ENCODE measurements at regions not wholly inside any gene's neighbourhood (a gene's known extent, or its start where the extent isn't known, plus 50 kb on each side); places are given as distances from the start of the nearest gene placed in this dataset.

DNA sequence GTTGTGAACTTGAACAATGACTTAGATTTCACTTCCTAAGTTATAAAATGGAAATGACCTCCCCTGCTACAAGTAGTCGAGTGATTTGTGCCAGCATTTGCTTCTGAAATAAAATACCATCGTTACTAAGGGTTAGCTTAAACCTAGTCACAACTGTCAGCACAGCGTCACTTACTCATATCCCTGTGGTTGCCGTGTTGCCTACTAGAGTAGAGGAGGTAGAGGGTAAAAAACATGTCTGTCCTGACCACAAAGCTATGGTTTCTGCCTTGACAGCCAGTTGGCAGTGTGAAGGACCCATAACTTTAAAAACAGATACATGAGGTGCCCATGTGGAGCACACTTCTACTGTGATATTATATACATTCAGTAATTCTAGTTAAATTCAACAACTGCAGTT lies 234.2 kb upstream of the RGS6 start:
- no TSS peak for BruUV-seq (replicated peaks)

DNA sequence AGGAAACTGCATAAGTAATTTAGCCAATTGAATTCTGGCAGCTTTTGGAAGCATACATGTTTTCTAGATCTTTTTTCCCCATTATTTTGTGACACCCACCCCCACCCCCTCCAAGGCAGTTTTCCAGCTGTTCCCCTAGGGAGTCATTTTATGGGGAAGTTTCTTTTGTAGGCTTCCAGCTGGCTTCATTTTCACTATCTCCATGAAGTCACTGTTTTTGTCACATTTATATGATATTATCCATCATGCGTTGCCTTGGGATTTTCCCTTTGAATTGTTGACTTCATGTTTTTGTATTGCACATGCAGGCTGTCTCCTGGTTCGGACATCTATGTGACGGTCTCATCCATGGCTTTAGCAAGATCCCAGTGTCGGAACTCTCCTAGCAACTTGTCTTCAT lies 233.6 kb upstream of the RGS6 start:
- Histone ChIP-seq H3K36me3 (ENCODE audit: low read depth) (peaks cover 31% of the 10 kb centered on the region), H3K27ac (no peak overlapping the region), H3F3A (ENCODE audit: insufficient read depth, low read depth) (0 out of 2 replicates have a peak, but pooled peaks cover 3% of the 10 kb centered on the region), H3K27me3 (ENCODE audit: insufficient read depth, low read depth) (no peaks in the 10 kb centered on the region), H3K9me3 (ENCODE audit: insufficient read depth, low read depth) (no peaks in the 10 kb centered on the region), H3K79me2 (ENCODE audit: low read depth) (no peaks in the 10 kb centered on the region), H3K4me2 (no peak overlapping the region), H3K4me1 (replicated peaks; ENCODE audit: insufficient read depth) (peaks cover 8% of the 10 kb centered on the region), H3K9me2 (ENCODE audit: insufficient read depth) (no peaks in the 10 kb centered on the region), H3K4me3 (no peak overlapping the region), H4K20me1 (ENCODE audit: insufficient read depth) (no peaks in the 10 kb centered on the region; the same call in 1 of the 2 replicates), H2AFZ (no peak overlapping the region)
- intact Hi-C loops (cut with micrococcal nuclease; ENCODE audit: unreplicated experiment): no loop called here
- no TSS peak for BruUV-seq (replicated peaks)
- POLR2A ChIA-PET (ENCODE audit: unreplicated experiment): no interaction called here
- CTCF ChIA-PET: no interaction called here
- no peak for DNase-seq
- TF ChIP-seq EZH2 (IDR thresholded peaks at IDR 0.05; ENCODE audit: low read depth): no peak
- TF ChIP-seq, protein P1, sequence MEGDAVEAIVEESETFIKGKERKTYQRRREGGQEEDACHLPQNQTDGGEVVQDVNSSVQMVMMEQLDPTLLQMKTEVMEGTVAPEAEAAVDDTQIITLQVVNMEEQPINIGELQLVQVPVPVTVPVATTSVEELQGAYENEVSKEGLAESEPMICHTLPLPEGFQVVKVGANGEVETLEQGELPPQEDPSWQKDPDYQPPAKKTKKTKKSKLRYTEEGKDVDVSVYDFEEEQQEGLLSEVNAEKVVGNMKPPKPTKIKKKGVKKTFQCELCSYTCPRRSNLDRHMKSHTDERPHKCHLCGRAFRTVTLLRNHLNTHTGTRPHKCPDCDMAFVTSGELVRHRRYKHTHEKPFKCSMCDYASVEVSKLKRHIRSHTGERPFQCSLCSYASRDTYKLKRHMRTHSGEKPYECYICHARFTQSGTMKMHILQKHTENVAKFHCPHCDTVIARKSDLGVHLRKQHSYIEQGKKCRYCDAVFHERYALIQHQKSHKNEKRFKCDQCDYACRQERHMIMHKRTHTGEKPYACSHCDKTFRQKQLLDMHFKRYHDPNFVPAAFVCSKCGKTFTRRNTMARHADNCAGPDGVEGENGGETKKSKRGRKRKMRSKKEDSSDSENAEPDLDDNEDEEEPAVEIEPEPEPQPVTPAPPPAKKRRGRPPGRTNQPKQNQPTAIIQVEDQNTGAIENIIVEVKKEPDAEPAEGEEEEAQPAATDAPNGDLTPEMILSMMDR (conservative IDR thresholded peaks at IDR 0.05): no peak

More for the DNA sequence above, 234.2 kb upstream of the RGS6 start:
- TF ChIP-seq, protein P1 (conservative IDR thresholded peaks at IDR 0.05): no peak
- TF ChIP-seq EZH2 (IDR thresholded peaks at IDR 0.05; ENCODE audit: low read depth): no peak
- Histone ChIP-seq H3K4me2 (no peak overlapping the region), H3K36me3 (ENCODE audit: low read depth) (peaks cover 28% of the 10 kb centered on the region), H4K20me1 (ENCODE audit: insufficient read depth) (no peaks in the 10 kb centered on the region; the same call in 1 of the 2 replicates), H3K79me2 (ENCODE audit: low read depth) (no peaks in the 10 kb centered on the region), H3F3A (ENCODE audit: insufficient read depth, low read depth) (0 out of 2 replicates have a peak, but pooled peaks cover 3% of the 10 kb centered on the region), H3K27ac (no peak overlapping the region), H3K9me2 (ENCODE audit: insufficient read depth) (no peaks in the 10 kb centered on the region), H3K27me3 (ENCODE audit: insufficient read depth, low read depth) (no peaks in the 10 kb centered on the region), H2AFZ (no peak overlapping the region), H3K9me3 (ENCODE audit: insufficient read depth, low read depth) (no peaks in the 10 kb centered on the region), H3K4me1 (replicated peaks; ENCODE audit: insufficient read depth) (peaks cover 8% of the 10 kb centered on the region), H3K4me3 (no peak overlapping the region)
- intact Hi-C loops (cut with micrococcal nuclease; ENCODE audit: unreplicated experiment): no loop called here
- ChIA-PET CTCF (interaction anchor here (0.5 kb wide), 1 partner anchor 296 kb away, joined by 3 read pairs; no protein-coding TSS in a partner anchor), POLR2A (ENCODE audit: unreplicated experiment) (no interaction called here)
- DNase-seq: no peak

DNA sequence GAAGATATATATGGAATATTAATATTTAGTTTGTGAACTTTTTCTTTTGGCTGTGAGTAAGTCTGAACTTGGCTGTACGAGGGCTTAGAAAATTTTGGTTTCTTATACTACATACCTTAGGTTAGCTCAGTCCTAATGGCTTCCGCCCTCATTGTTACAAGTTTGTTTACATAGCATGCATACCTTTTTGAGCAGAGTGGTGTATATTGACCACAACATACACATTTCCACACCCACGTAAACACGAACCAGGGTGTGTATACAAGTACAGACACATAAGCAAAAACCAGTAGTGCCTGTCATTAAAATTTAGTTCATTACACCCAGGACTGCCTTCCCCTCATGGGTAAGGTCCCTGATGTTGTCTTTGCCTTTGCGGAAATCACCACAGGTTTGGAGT lies 230.2 kb upstream of the RGS6 start:
- Histone ChIP-seq H2AFZ (no peak overlapping the region), H3K9me3 (ENCODE audit: insufficient read depth, low read depth) (no peaks in the 10 kb centered on the region), H3K9me2 (ENCODE audit: insufficient read depth) (no peaks in the 10 kb centered on the region), H3K27me3 (ENCODE audit: insufficient read depth, low read depth) (no peaks in the 10 kb centered on the region), H3K79me2 (ENCODE audit: low read depth) (no peaks in the 10 kb centered on the region), H4K20me1 (ENCODE audit: insufficient read depth) (no peaks in the 10 kb centered on the region), H3K4me2 (no peak overlapping the region), H3K4me3 (no peak overlapping the region), H3F3A (ENCODE audit: insufficient read depth, low read depth) (0 out of 2 replicates have a peak, but pooled peaks cover 3% of the 10 kb centered on the region), H3K27ac (peak overlapping the region; percentile 44; the same call in 1 of the 2 replicates), H3K4me1 (replicated peaks; ENCODE audit: insufficient read depth) (peaks cover 8% of the 10 kb centered on the region), H3K36me3 (ENCODE audit: low read depth) (peaks cover 41% of the 10 kb centered on the region)
- TF ChIP-seq, protein P1 (conservative IDR thresholded peaks at IDR 0.05): no peak
- TF ChIP-seq EZH2 (IDR thresholded peaks at IDR 0.05; ENCODE audit: low read depth): no peak
- intact Hi-C loops (cut with micrococcal nuclease; ENCODE audit: unreplicated experiment): no loop called here
- CTCF ChIA-PET: no interaction called here
- no TSS peak for BruUV-seq (replicated peaks)
- DNase-seq: peak in 1 of 2 experiments; percentile 70
- POLR2A ChIA-PET (ENCODE audit: unreplicated experiment): no interaction called here

Measured in PC-9 (cell line).